Testis (tissue), 2 donors: ENCODE measurements at regions not wholly inside any gene's neighbourhood (a gene's known extent, or its start where the extent isn't known, plus 50 kb on each side); places are given as distances from the start of the nearest gene placed in this dataset.

Experiments
- CTCF ChIP-seq, 3 experiments: fragments of 450-650 bp in 2 of 3; fragments of 200-600 bp in 1 of 3; sonication (generic) in 1 of 3; IDR thresholded peaks; one replicate each; pipeline ENCODE4 v1.5.1; 2016 to 2019; ENCODE audit warnings: antibody characterized with exemption in 3 of 3, mild to moderate bottlenecking in 2 of 3, moderate library complexity in 1 of 3
- POLR2A ChIP-seq: fragments of 450-650 bp; IDR thresholded peaks from one replicate; pipeline ENCODE4 v1.6.1; 2017; ENCODE audit warnings: antibody characterized with exemption, mild to moderate bottlenecking, moderate library complexity

GRCh38 chr7:118477036-118477435, 252.5 kb downstream of the ANKRD7 start:
- TF ChIP-seq CTCF (IDR thresholded peaks at IDR 0.05) (no peak), POLR2A (no peak)
